ENCODE measurements at regions not wholly inside any gene's neighbourhood (a gene's known extent, or its start where the extent isn't known, plus 50 kb on each side); places are given as distances from the start of the nearest gene placed in this dataset.
"Not testable (repeated sequence)": the region's sequence is repeated elsewhere in the genome, so short reads cannot be mapped to it uniquely, and the experiment has no call there.

GRCh38 chr6:71088166-71088565 is 131.3 kb upstream of the B3GAT2 start:
- Mint-ChIP-seq H3K9me3 (no peaks in the 10 kb centered on the region), H3K27ac (no peak overlapping the region), H3K27me3 (no peaks in the 10 kb centered on the region), H3K4me1 (no peaks in the 10 kb centered on the region), H3K4me3 (no peak overlapping the region)
- ATAC-seq (no peak), DNase-seq (no peak)

- Mint-ChIP-seq H3K27ac (no peak overlapping the region), H3K4me3 (no peak overlapping the region), H3K4me1 (no peaks in the 10 kb centered on the region), H3K9me3 (no peaks in the 10 kb centered on the region), H3K27me3 (no peaks in the 10 kb centered on the region)
- ATAC-seq = no peak
- DNase-seq = no peak
Measured at GRCh38 chr6:71090217-71090616, 133.4 kb upstream of the B3GAT2 start.

GRCh38 chr6:71091167-71091566 is 134.3 kb upstream of the B3GAT2 start:
- no peaks in the 10 kb centered on the region for H3K4me1 Mint-ChIP-seq
- DNase-seq = no peak
- no peak overlapping the region for H3K27ac Mint-ChIP-seq
- ATAC-seq = no peak
- H3K9me3 Mint-ChIP-seq = peaks cover 0 to 6% of the 10 kb centered on the region in 2 donors
- H3K4me3 Mint-ChIP-seq = no peak overlapping the region
- no peaks in the 10 kb centered on the region for H3K27me3 Mint-ChIP-seq

- H3K27ac Mint-ChIP-seq = no peak overlapping the region
- no peaks in the 10 kb centered on the region for H3K27me3 Mint-ChIP-seq
Measured at GRCh38 chr6:71091956-71092355, 135.1 kb upstream of the B3GAT2 start.

GRCh38 chr6:71097264-71097663 is 140.4 kb upstream of the B3GAT2 start:
- peaks cover 27 to 31% of the 10 kb centered on the region in 2 donors for H3K9me3 Mint-ChIP-seq
- not testable (repeated sequence) for ATAC-seq, H3K27me3 Mint-ChIP-seq, H3K4me3 Mint-ChIP-seq, DNase-seq, H3K4me1 Mint-ChIP-seq, H3K27ac Mint-ChIP-seq

More at GRCh38 chr6:71091956-71092355, 135.1 kb upstream of the B3GAT2 start:
- ATAC-seq (no peak), DNase-seq (no peak)
- Mint-ChIP-seq H3K9me3 (peaks cover 0 to 13% of the 10 kb centered on the region in 2 donors), H3K4me1 (no peaks in the 10 kb centered on the region), H3K4me3 (no peak overlapping the region)

GRCh38 chr6:71099649-71100048 is 142.8 kb upstream of the B3GAT2 start:
- ATAC-seq = no peak

GRCh38 chr6:71103130-71103529 is 146.3 kb upstream of the B3GAT2 start:
- no peak for ATAC-seq
- H3K27ac Mint-ChIP-seq = no peak overlapping the region
- H3K4me1 Mint-ChIP-seq = no peaks in the 10 kb centered on the region
- peaks cover 17 to 26% of the 10 kb centered on the region in 2 donors for H3K9me3 Mint-ChIP-seq
- no peak overlapping the region for H3K4me3 Mint-ChIP-seq
- H3K27me3 Mint-ChIP-seq = peaks cover 22% of the 10 kb centered on the region
- no peak for DNase-seq

More at GRCh38 chr6:71099649-71100048, 142.8 kb upstream of the B3GAT2 start:
- no peaks in the 10 kb centered on the region for H3K4me1 Mint-ChIP-seq
- peaks cover 14% of the 10 kb centered on the region for H3K27me3 Mint-ChIP-seq
- peaks cover 27 to 31% of the 10 kb centered on the region in 2 donors for H3K9me3 Mint-ChIP-seq
- no peak overlapping the region for H3K27ac Mint-ChIP-seq
- no peak overlapping the region for H3K4me3 Mint-ChIP-seq
- DNase-seq = no peak

GRCh38 chr6:71103641-71104040 is 146.8 kb upstream of the B3GAT2 start:
- Mint-ChIP-seq H3K4me1 (no peaks in the 10 kb centered on the region), H3K9me3 (peaks cover 17 to 21% of the 10 kb centered on the region in 2 donors), H3K4me3 (no peak overlapping the region), H3K27ac (no peak overlapping the region), H3K27me3 (peaks cover 22% of the 10 kb centered on the region)
- ATAC-seq = no peak
- no peak for DNase-seq

GRCh38 chr6:71106276-71106675 is 149.4 kb upstream of the B3GAT2 start:
- H3K4me3 Mint-ChIP-seq = no peak overlapping the region
- H3K27ac Mint-ChIP-seq = no peak overlapping the region

GRCh38 chr6:71107911-71108420 is 151.1 kb upstream of the B3GAT2 start:
- no peak overlapping the region for H3K27ac Mint-ChIP-seq
- no peaks in the 10 kb centered on the region for H3K4me1 Mint-ChIP-seq
- no peak for ATAC-seq
- H3K9me3 Mint-ChIP-seq = no peaks in the 10 kb centered on the region
- peaks cover 22% of the 10 kb centered on the region for H3K27me3 Mint-ChIP-seq
- no peak overlapping the region for H3K4me3 Mint-ChIP-seq
- no peak for DNase-seq

More at GRCh38 chr6:71106276-71106675, 149.4 kb upstream of the B3GAT2 start:
- Mint-ChIP-seq H3K9me3 (no peaks in the 10 kb centered on the region), H3K27me3 (peaks cover 22% of the 10 kb centered on the region), H3K4me1 (no peaks in the 10 kb centered on the region)
- ATAC-seq = no peak
- no peak for DNase-seq

- H3K4me1 Mint-ChIP-seq = no peaks in the 10 kb centered on the region
- no peak overlapping the region for H3K4me3 Mint-ChIP-seq
- H3K27me3 Mint-ChIP-seq = no peaks in the 10 kb centered on the region
- ATAC-seq (no peak), DNase-seq (no peak)
- H3K9me3 Mint-ChIP-seq = peaks cover 0 to 7% of the 10 kb centered on the region in 2 donors
- no peak overlapping the region for H3K27ac Mint-ChIP-seq
Measured at GRCh38 chr6:71114544-71114943, 157.7 kb upstream of the B3GAT2 start.

GRCh38 chr6:71114986-71115385 is 158.1 kb upstream of the B3GAT2 start:
- Mint-ChIP-seq H3K27ac (no peak overlapping the region), H3K27me3 (no peaks in the 10 kb centered on the region), H3K9me3 (peaks cover 0 to 7% of the 10 kb centered on the region in 2 donors), H3K4me3 (no peak overlapping the region), H3K4me1 (no peaks in the 10 kb centered on the region)
- no peak for DNase-seq
- ATAC-seq = no peak

GRCh38 chr6:71119560-71119959 is 162.7 kb upstream of the B3GAT2 start:
- Mint-ChIP-seq H3K9me3 (peaks cover 7 to 11% of the 10 kb centered on the region in 2 donors), H3K27ac (no peak overlapping the region), H3K4me3 (no peak overlapping the region), H3K4me1 (no peaks in the 10 kb centered on the region), H3K27me3 (no peaks in the 10 kb centered on the region)
- DNase-seq (no peak), ATAC-seq (no peak)

- Mint-ChIP-seq H3K9me3 (peaks cover 11 to 13% of the 10 kb centered on the region in 2 donors), H3K4me1 (no peaks in the 10 kb centered on the region), H3K27me3 (no peaks in the 10 kb centered on the region), H3K27ac (no peak overlapping the region), H3K4me3 (no peak overlapping the region)
- DNase-seq = no peak
- no peak for ATAC-seq
Measured at GRCh38 chr6:71123051-71123450, 165.6 kb upstream of the OGFRL1 start.

GRCh38 chr6:71124340-71124739 is 164.3 kb upstream of the OGFRL1 start:
- Mint-ChIP-seq H3K9me3 (peaks cover 6 to 11% of the 10 kb centered on the region in 2 donors), H3K4me3 (no peak overlapping the region), H3K4me1 (no peaks in the 10 kb centered on the region), H3K27me3 (no peaks in the 10 kb centered on the region), H3K27ac (no peak overlapping the region)
- DNase-seq = no peak
- ATAC-seq = no peak

GRCh38 chr6:71125216-71125615 is 163.4 kb upstream of the OGFRL1 start:
- no peak overlapping the region for H3K27ac Mint-ChIP-seq
- no peaks in the 10 kb centered on the region for H3K4me1 Mint-ChIP-seq
- ATAC-seq = no peak
- DNase-seq = no peak
- no peak overlapping the region for H3K4me3 Mint-ChIP-seq
- H3K9me3 Mint-ChIP-seq = peaks cover 6 to 11% of the 10 kb centered on the region in 2 donors
- no peaks in the 10 kb centered on the region for H3K27me3 Mint-ChIP-seq

- no peak for DNase-seq
Measured at GRCh38 chr6:71126506-71126905, 162.1 kb upstream of the OGFRL1 start.

More at GRCh38 chr6:71126506-71126905, 162.1 kb upstream of the OGFRL1 start:
- H3K27me3 Mint-ChIP-seq = no peaks in the 10 kb centered on the region
- no peak overlapping the region for H3K27ac Mint-ChIP-seq
- peaks cover 0 to 6% of the 10 kb centered on the region in 2 donors for H3K9me3 Mint-ChIP-seq
- no peaks in the 10 kb centered on the region for H3K4me1 Mint-ChIP-seq
- no peak overlapping the region for H3K4me3 Mint-ChIP-seq
- no peak for ATAC-seq

All from stimulated activated naive CD8-positive, alpha-beta T cell treated with anti-CD3 and anti-CD28 coated beads, Interleukin-15, amount 100 ng/mL, for 72 hours (primary cell).